ENCODE measurements at regions not wholly inside any gene's neighbourhood (a gene's known extent, or its start where the extent isn't known, plus 50 kb on each side); places are given as distances from the start of the nearest gene placed in this dataset.

GRCh38 chr12:127209318-127209717 lies 1057.7 kb upstream of the TMEM132C start:
- TF ChIP-seq CTCF (IDR thresholded peaks at IDR 0.05 in 8 of 11, conservative IDR thresholded peaks at IDR 0.05 in 3 of 11), result no peak
- TF ChIP-seq POLR2A (IDR thresholded peaks at IDR 0.05), result no peak
